ENCODE measurements at regions not wholly inside any gene's neighbourhood (a gene's known extent, or its start where the extent isn't known, plus 50 kb on each side); places are given as distances from the start of the nearest gene placed in this dataset.
"Not testable (repeated sequence)": the region's sequence is repeated elsewhere in the genome, so short reads cannot be mapped to it uniquely, and the experiment has no call there.

DNA sequence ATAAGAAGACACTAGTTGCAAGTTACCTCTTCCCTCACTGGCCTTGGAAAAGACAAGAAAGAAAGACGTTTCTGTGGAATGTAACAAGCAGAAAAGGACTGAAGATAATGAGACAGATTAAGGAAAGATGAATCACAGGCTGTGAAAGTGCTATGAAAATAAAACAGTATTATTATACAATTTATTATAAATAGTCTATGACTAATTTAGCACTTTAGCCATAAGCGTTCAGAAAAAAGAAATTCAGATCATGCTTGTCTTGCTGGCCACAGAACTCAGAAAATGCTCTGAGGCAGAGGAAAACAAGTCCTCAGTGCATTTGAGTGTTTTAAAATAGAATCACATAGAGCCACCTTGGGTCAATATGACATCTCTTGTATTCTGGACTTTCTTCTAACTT is 174.8 kb upstream of the NBPF9 start:
- DNase-seq (ENCODE audit: low read depth) = not testable (repeated sequence)

DNA sequence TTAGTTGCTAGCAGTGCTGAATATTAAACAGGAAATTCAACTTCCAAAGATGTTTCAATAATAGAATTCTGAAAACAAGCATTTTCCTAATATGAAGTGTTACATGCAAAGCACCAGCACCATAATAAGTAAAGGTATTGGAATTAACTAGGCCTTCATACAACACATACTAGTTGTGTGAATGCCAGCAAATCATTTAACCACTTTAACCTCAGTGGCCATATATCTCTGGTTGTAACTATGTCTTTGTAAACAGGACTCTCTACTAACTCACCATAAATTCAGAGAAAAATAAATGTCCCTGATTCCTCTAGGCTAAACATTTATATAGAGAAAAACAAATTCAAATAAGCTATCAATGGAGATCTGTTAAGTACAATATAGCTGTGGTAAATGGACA is 175.7 kb upstream of the NBPF9 start:
- DNase-seq (ENCODE audit: low read depth) = not testable (repeated sequence)

DNA sequence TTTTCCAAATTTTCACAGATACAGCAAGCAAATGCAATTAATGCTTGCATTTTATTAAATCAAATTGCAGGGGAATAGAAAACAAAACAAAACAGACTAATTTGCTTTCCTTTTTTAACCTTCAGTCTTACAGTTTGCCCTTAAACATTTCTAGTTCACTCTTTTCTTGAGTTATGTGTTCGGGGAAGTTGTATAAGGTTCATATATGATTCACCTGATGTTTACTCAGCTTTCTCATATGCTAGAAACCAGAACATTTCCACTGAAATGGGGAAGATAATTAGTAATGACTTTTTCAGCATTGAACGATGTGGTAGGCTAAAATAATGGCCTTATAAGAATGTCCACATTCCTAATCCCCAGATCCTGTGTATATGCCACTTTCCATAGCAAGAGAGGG is 176.2 kb upstream of the NBPF9 start:
- not testable (repeated sequence) for DNase-seq (ENCODE audit: low read depth)

DNA sequence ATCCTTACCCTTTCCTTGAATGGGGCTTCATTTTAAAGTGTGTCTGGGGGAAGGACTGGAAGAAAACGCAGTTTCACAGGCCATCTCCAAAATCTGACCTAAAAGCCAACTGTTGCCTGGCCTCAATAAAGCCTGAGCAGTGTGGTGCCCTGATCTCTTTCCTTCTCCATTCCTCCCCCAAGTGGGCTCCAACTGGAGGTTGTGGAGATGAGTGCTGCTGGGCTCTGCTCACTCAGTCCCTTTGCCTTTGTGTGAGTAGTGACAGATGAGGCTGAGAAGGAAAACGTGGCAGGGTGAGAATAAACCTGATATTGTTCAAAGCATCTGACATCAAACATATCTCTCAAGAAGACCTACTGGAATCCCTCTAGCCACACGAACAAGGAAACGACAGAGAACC is 181.4 kb upstream of the NBPF9 start:
- not testable (repeated sequence) for DNase-seq (ENCODE audit: low read depth)

DNA sequence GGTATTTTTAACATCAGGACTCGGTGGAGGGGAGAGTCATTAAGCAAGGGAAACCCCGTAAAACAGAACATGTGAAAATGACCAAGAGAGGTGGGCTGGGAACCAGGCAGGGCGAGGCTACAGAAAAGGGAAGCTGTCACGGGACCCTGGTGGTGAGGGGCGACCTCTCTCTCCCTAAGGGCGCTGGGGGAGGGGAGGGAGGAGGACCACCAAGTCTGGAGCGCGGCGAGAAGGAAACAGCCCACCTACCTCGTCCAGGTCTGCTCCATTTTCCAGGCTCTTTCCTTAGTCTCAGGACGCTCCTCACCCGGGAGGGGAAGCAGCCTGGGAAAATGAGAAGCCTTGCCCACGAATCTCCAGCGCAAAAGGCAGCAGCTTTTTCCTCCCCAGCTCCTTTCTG is 181.9 kb upstream of the NBPF9 start:
- DNase-seq (ENCODE audit: low read depth) = not testable (repeated sequence)

DNA sequence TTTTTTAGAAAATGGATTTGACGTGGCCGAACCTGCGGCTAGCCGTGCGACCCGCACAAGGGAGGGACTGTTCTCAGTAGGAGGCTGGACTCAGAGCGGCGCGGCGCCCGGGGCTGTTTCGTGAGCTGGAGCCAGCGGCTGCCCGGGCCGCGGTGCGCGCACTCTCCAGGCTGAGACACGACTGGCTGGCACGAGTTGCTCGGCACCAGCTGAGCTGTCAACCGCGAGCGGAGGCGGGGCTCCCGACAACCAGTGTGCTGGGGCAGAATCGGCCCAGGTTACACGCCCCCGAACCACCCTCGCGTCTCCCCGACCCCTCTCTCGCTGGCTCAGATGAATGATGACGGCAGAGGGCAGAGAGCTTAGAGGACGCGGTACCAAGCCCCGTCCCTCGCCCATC is 182.3 kb upstream of the NBPF9 start:
- DNase-seq (ENCODE audit: low read depth) = not testable (repeated sequence)

DNA sequence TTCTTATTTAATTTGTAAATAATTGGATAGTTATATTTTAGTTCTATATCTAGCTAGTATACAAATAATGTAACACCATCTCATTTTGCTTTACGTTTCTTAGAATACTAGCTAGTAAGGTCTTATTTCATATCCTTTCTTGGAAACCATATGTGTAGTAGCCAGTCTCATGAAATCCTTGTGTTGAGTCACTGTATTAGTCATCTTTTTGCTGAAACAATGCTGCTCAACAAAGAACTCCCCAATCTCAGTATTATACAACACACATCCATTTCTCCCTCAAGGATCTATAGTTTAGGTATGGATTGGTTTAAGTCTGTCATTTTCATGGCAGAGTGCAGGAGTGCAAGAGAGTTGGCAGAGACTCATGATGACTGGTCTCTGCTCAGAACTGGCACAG is 185.2 kb upstream of the NBPF9 start:
- not testable (repeated sequence) for DNase-seq (ENCODE audit: low read depth)

DNA sequence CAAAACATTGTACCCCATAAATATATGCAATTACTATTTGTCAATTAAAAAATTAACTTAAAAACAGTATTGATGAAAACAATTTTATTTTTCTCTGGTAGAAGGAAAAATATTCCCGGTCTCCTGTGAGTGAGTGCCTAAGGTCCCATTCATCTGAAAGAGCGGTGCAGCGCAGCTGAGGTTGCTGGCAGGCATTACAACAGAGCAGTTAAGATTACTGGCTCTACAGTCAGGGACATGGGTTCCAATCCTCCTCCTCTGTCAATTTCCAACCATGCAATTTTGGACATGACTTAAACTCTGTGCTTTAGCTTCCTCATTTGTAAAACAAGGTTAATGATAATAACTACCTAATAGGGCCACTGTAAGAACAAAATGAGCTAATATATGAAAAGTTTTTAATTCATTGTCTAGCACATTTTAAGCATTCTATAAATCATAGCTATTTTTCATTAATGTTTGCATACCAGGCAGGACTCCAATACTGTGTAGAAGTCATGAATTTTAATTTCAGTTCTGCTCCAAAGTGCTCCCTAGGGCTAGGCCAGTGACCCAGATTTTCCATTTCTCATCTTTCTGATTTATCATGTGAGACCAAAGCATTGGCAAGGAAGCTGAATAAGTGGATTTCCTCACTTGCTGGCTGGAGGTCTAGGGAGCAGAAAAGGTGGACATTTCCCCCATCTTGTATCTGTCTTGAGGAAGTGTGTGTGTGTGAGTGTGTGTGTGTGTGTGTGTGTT is 174.2 kb upstream of the NBPF19 start:
- not testable (repeated sequence) for DNase-seq (ENCODE audit: low read depth)

DNA sequence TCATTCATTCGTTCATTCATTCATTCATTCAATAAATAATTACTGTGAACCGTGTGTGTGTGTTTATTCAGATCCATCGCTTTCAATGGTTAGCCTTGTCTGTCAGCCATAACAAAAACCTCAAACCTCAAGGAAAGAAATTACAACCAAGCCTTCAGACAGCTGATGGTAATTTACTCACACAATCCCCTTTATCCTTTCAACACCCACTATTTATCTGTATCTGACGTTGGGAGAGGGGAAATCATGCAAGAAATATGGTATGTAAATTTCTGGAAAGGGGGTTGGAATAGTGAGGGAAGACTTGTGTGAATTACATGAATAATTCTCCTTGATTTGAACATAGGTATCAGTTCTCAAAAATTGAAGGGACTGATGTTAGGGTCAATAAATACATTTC is 173.6 kb upstream of the NBPF19 start:
- not testable (repeated sequence) for DNase-seq (ENCODE audit: low read depth)

DNA sequence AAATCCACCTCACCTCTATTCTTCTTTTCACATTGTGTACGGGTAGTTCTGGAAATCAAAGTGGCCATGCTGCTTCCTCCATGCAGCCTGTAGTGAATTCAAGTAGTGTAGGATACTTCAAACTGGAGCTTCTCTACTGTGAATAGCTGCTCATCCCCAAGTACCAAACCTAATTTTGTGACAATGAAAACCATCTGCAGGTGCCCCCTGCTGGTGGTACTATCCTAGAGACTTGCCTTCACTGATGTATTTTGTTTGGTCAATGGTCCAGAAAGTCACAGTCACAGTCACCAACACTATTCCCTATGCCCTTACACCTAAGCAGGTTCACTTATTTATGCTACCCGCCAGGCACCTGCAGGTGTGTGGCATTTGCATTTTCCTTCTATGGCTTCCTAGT is 170.0 kb upstream of the NBPF19 start:
- DNase-seq (ENCODE audit: low read depth) = not testable (repeated sequence)

DNA sequence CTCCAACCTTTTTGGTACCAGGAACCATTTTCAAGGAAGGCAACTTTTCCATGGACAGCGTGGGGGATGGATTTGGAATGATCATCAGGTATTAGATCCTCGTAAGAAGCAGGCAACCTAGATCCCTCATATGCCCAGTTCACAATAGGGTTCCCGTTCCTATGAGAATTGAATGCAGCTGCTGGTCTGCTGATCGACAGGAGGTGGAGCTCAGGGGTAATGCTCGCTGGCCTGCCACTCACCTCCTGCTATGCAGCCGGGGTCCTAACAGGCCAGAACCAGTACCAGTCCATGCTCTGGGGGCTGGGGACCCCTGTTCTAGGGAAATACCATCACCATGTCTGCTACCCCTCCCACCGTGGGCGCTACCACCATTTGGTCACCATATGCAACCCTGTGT is 167.2 kb upstream of the NBPF19 start:
- DNase-seq (ENCODE audit: low read depth) = not testable (repeated sequence)

DNA sequence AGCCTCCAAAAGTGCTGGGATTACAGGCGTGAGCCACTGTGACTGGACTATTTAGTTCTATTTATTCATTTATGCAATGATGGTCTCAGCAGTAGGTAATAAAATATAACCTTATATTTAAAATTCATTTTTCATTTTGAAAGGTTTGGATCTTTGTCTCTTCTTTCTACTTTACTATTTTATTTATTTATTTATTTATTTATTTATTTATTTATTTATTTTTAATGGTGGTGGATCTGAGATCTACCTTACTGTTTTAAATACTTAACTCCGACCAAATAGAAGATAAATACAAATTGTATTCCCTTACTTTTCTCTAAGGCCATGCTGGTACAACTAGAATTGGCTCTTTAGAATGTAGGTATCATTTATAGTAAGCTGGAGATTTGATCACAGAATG is 159.9 kb upstream of the NBPF19 start:
- DNase-seq (ENCODE audit: low read depth) = not testable (repeated sequence)

DNA sequence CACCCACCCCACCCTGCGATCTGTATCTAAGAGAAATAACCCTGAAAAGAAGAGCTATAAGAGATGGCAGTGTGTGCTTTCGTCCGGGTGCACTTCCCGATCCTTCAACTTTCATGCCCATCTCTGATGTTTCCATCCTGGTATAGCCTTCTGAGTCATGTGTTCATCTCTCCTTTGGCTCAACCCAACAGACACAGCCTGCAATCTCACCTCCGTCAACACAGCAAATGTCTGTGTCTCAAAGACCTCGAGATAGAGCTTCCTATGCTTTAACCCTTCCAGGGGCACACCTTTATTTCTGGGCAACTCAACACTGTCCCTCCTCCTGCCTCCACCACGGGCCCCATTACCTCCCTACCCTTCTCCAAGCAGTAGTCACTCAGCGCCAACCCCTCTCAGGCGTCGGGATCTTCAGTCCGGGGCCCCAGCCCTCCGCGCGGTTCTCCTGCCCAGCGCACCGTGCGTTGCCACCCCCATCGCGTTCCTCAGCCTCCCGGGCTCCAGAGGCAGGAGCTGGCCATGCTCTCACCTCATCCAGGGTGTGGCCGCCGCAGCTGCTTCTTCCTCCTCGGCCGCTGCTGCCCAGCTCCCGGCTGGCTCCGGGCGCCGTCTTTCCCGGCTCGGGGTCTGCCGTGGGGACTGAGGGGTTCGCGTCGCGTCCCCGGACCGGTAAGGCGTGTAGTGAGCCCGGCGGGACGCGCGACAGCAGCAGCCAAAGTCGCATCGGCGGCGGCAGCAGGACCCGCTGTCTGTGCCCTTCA is 153.7 kb upstream of the NBPF19 start:
- not testable (repeated sequence) for DNase-seq (ENCODE audit: low read depth)

DNA sequence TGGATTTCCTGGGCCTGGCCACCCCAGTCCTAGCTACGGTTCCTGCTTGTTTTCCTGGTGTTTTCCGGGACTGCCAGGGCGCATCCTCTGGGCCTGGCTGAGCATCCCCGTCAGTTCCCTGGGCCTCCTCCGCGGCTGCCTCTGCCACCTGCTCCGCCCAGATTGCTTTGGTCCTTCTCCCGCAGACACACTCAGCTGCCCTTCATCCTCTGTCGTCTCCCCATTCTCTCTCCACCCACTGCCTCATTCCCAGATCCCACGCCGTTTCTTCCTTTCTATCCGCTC is 153.2 kb upstream of the NBPF19 start:
- DNase-seq (ENCODE audit: low read depth) = not testable (repeated sequence)

DNA sequence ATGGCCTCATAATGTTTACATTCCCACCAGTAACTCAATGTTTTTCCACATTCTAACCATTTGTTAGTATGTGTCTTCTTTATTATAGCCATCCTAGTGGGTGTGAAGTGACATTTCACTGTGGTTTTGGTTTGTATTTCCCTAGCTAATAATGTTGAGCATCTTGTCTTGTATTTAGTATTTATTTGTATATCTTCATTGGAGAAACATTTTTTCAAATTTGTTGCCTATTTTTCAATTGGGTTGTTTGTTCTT is 144.8 kb upstream of the NBPF19 start:
- DNase-seq (ENCODE audit: low read depth) = not testable (repeated sequence)

DNA sequence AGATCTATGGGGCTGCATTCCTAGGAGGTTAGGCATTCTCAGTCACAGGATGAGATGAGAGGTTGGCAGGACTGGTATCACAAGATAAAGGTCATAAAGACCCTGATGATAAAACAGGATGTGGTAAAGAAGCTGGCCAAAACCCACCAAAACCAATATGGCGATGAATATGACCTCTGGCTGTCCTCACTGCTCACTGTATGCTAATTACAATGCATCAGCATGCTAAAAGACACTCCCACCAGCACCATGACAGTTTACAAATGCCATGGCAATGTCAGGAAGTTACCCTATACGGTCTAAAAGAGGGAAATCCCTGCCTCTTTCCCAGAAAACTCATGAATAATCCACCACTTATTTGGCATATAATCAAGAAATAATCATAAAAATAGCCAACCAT is 138.8 kb upstream of the NBPF19 start:
- not testable (repeated sequence) for DNase-seq (ENCODE audit: low read depth)

DNA sequence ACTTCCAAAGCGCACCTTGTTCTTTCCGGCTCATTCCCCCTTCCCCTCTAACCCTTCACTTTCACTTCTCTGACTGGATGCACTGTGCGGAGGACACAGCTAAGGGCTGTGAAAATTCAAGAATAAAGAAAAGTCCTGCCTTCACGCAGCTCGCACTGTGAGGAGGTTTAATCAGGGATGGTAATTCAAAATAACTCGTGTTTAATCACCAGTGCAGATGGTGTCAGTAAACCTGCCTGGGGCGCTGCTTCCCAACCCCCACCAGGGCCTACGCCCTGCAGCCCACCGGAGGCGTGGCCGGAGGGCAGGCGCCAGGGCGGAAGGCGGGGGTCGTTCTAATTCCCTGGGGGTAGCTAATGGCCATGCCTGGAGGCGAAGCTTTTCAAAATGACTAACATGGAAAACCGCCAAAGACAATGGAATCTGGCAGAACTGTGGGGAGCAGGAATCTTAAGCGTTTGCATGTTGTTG is 136.6 kb upstream of the NBPF19 start:
- DNase-seq (ENCODE audit: low read depth) = not testable (repeated sequence)

DNA sequence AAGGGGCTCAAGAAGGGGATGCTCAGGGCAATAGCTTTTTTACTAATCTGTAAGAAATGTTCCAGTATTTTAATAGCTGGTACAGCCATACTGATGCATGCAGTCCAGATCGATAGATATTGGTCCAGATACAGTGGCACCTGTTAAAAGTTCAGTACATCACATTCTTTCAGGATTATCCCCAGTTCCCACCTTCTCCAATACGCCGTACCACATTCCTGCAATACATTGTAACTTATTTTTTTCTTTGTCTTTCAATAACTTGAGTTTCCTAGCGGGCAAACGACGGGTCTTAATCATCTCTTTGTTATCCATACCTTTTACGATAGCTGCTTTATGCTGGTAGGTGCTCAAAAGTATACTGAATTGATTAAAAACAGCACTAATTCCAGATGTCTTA is 136.1 kb upstream of the NBPF19 start:
- not testable (repeated sequence) for DNase-seq (ENCODE audit: low read depth)

DNA sequence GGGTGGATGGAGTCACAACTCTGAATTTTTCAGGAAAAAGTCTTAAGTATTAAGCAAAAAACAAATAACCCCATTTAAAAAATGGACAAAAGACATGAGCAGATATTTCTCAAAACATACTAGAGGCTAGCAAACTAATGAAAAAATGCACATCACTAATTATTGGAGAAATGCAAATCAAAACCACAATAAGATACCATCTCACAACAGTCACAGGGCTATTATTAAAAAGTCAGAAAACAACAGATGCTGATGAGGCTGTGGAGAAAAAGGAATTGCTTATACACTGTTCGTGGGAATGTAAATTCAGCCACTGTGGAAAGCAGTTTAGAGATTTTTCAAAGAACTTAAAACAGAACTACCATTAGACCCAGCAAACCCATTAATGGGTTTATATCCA is 125.4 kb upstream of the NBPF19 start:
- not testable (repeated sequence) for DNase-seq (ENCODE audit: low read depth)

DNA sequence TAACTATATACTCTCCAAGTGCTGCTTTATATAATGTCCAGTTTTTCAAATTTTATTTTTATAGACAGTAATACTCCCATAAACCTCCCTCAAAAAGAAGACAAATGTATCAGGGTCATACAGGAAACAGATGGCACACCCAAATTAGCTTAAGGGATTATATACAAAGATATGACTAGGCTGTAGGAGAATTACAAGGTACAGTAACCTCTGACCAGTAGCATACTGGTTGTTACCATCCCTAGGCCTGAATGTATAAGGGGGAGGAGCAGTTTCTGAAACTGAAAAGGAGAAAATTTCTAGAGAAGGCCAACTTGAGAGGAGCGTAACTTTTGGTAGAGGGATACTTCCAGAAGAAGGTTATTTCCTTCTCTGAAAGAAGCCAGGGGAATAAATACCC is 122.6 kb upstream of the NBPF19 start:
- DNase-seq (ENCODE audit: low read depth) = not testable (repeated sequence)

DNA sequence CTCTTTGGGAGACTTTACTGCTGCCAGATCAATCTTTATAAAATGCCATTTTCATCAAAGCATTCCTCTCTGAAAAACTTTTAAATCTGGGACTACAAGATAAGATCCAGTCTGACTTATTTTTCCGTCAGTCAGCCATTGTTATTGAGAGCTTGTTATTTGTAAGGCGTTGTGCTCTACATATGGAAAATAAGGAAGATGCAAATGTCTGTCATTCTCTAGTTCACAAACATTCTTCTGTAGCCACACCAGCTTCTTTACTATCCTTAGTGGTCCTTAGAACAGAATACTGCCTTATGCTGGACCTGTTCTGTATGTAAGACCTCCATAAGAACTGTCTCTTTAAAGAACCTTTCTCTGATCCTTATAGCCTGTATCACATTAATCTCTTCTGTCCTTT is 120.3 kb upstream of the NBPF19 start:
- not testable (repeated sequence) for DNase-seq (ENCODE audit: low read depth)

DNA sequence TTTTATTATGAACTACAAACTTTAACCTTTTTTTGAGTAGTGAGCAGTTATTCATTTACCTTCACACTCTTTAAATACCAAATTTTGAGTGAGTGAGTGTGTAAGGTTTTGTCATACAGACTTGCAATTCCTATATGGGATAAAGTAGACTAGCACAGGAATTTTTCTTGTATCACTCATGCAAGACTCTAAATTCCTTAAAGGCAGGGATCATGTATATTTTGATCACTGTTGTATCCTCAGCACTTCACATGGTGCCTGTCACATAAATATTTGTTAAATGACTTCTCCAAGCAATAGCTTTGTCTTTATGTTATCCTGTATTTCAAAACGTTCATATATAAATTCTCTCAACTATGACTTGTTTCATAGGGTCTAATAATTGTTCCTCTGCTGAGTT is 119.1 kb upstream of the NBPF19 start:
- not testable (repeated sequence) for DNase-seq (ENCODE audit: low read depth)

DNA sequence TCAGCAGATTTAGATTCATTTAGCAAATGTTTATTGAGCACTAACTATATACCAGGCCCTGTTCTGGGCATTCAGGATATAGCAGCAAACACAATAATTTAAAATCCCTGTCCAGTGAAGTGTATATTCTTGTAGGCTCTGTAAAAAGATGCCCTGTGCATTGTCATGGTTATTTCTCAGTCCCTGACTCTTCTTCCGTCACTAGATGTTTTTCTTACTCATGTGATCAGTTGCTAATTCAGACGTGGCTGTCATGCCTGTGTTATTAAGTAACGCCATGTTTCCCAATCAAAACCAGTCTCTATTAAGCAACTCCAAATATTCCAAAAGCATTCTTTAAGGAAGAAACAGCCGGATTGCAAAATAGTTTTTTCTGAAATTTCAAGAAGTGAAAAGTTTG is 118.7 kb upstream of the NBPF19 start:
- DNase-seq (ENCODE audit: low read depth) = not testable (repeated sequence)

DNA sequence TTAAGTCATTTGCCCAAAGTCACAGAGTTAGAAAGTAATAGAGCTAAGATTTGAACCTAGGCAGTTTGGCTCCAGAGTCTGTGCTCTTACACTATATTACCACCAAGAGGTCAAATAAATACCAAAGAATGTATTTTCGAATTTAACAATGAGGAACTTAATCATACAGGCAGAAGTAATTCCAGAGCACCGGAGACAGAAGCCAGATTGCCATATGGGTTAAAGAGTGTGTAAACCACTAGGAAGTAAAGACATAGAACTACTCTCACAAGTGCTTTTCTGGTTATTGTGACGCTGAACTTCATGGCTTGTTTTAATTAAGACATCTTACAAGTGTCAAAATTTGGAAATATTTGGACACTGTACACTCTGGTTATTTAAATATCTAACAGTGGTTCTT is 114.5 kb upstream of the NBPF19 start:
- not testable (repeated sequence) for DNase-seq (ENCODE audit: low read depth)
